IPS-20b (cell line): ENCODE measurements at regions not wholly inside any gene's neighbourhood (a gene's known extent, or its start where the extent isn't known, plus 50 kb on each side); places are given as distances from the start of the nearest gene placed in this dataset.
"Not testable (repeated sequence)": the region's sequence is repeated elsewhere in the genome, so short reads cannot be mapped to it uniquely, and the experiment has no call there.

Source experiments
- H3K27ac ChIP-seq: one replicate; pipeline ENCODE4 v1.5.1; 2013; ENCODE audit warnings: low read length
- H3K27me3 ChIP-seq: 2 replicates; pipeline ENCODE4 v1.6.1; 2013; ENCODE audit warnings: mild to moderate bottlenecking, low read length, inconsistent platforms; ENCODE audit not compliant: insufficient read depth
- H3K36me3 ChIP-seq: 2 replicates; pipeline ENCODE4 v1.6.1; 2013; ENCODE audit warnings: low read depth, mild to moderate bottlenecking, inconsistent platforms, low read length, moderate library complexity; ENCODE audit not compliant: insufficient read depth
- H3K4me1 ChIP-seq: 2 replicates; pipeline ENCODE4 v1.6.1; 2013; ENCODE audit warnings: mild to moderate bottlenecking, control low read depth, inconsistent platforms, low read length, moderate library complexity; ENCODE audit not compliant: insufficient read depth
- H3K4me3 ChIP-seq: 2 replicates; pipeline ENCODE4 v1.5.1; 2013; ENCODE audit warnings: mild to moderate bottlenecking, low read length, inconsistent platforms
- H3K9ac ChIP-seq: 2 replicates; pipeline ENCODE4 v1.6.1; 2013; ENCODE audit warnings: low read depth, mild to moderate bottlenecking, inconsistent platforms, low read length, moderate library complexity
- H3K9me3 ChIP-seq: 2 replicates; pipeline ENCODE4 v1.6.1; 2013; ENCODE audit warnings: mild to moderate bottlenecking, low read depth, low read length, inconsistent platforms; ENCODE audit not compliant: insufficient read depth

GRCh38 chr6:14472255-14472985, 354.8 kb downstream of the CD83 start:
- Histone ChIP-seq H3K9ac (no peak overlapping the region), H3K4me3 (no peak overlapping the region), H3K9me3 (no peaks in the 10 kb centered on the region; the same call in 1 of the 2 replicates), H3K4me1 (no peaks in the 10 kb centered on the region), H3K27ac (no peak overlapping the region), H3K27me3 (no peaks in the 10 kb centered on the region), H3K36me3 (no peaks in the 10 kb centered on the region)

DNA sequence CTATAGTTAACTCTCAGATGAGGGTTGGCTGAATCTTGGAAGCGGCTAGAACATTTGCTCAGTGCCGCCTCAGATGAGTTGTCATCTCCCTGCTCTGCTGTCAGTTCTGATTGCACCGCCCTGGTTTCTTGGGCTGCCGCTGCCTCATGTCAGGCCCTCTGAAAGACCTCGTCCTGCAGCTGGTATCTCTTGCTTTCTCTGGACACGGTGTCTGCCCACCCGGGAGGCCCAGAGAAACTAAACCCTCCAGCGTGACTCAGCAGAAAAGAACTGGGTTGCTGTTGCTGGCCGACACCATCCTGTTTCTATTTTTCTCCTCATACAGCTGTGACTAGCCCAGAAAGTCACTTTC, 355.4 kb downstream of the CD83 start:
- Histone ChIP-seq H3K9me3 (no peaks in the 10 kb centered on the region; the same call in 1 of the 2 replicates), H3K9ac (no peak overlapping the region), H3K27me3 (no peaks in the 10 kb centered on the region), H3K36me3 (no peaks in the 10 kb centered on the region), H3K4me1 (no peaks in the 10 kb centered on the region), H3K27ac (no peak overlapping the region), H3K4me3 (no peak overlapping the region)

- H3K4me3 ChIP-seq, result no peak overlapping the region
- no peaks in the 10 kb centered on the region for H3K4me1 ChIP-seq
- peaks cover 8% of the 10 kb centered on the region for H3K9me3 ChIP-seq
- no peak overlapping the region for H3K27ac ChIP-seq
- no peaks in the 10 kb centered on the region for H3K27me3 ChIP-seq
- no peaks in the 10 kb centered on the region for H3K36me3 ChIP-seq
- no peak overlapping the region for H3K9ac ChIP-seq
Observed at GRCh38 chr6:14474816-14475215, 357.2 kb downstream of the CD83 start.

DNA sequence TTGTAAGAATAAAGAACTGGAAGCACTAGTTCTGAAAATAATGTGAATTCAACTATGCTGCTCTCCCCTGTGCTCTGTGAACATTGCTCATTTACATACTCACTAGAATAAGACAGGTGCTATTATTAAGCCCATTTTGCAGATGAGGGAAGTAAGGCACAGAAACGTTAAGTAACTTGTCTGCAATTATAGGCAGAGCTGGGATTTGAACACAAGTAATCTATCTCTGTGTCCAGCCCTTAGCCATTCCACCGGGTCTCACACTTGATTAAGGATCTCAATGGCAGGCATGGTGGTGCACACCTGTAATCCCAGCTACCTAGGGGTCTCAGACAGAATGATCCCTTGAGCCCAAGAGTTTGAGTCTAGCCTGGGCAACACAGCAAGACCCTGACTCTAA, 357.7 kb downstream of the CD83 start:
- H3K36me3 ChIP-seq, result no peaks in the 10 kb centered on the region
- no peak overlapping the region for H3K9ac ChIP-seq
- no peaks in the 10 kb centered on the region for H3K27me3 ChIP-seq
- no peak overlapping the region for H3K27ac ChIP-seq
- peaks cover 11% of the 10 kb centered on the region for H3K9me3 ChIP-seq
- no peak overlapping the region for H3K4me3 ChIP-seq
- H3K4me1 ChIP-seq, result no peaks in the 10 kb centered on the region

- Histone ChIP-seq H3K36me3 (no peaks in the 10 kb centered on the region), H3K4me3 (no peak overlapping the region), H3K4me1 (no peaks in the 10 kb centered on the region), H3K9ac (no peak overlapping the region), H3K27ac (no peak overlapping the region), H3K9me3 (peaks cover 11% of the 10 kb centered on the region), H3K27me3 (no peaks in the 10 kb centered on the region)
Observed at GRCh38 chr6:14476793-14477531, 359.4 kb downstream of the CD83 start.

GRCh38 chr6:14477559-14477958, 360.0 kb downstream of the CD83 start:
- Histone ChIP-seq H3K9me3 (peaks cover 11% of the 10 kb centered on the region), H3K27ac (no peak overlapping the region), H3K36me3 (no peaks in the 10 kb centered on the region), H3K27me3 (no peaks in the 10 kb centered on the region), H3K9ac (no peak overlapping the region), H3K4me1 (no peaks in the 10 kb centered on the region), H3K4me3 (no peak overlapping the region)

- Histone ChIP-seq H3K36me3 (no peaks in the 10 kb centered on the region), H3K27me3 (no peaks in the 10 kb centered on the region), H3K9me3 (peaks cover 11% of the 10 kb centered on the region), H3K27ac (no peak overlapping the region), H3K4me1 (no peaks in the 10 kb centered on the region), H3K4me3 (no peak overlapping the region), H3K9ac (no peak overlapping the region)
Observed at GRCh38 chr6:14478381-14479225, 361.0 kb downstream of the CD83 start.

GRCh38 chr6:14481946-14482345, 364.4 kb downstream of the CD83 start:
- peaks cover 12% of the 10 kb centered on the region for H3K9me3 ChIP-seq
- not testable (repeated sequence) for H3K27me3 ChIP-seq, H3K36me3 ChIP-seq, H3K4me1 ChIP-seq, H3K9ac ChIP-seq, H3K4me3 ChIP-seq, H3K27ac ChIP-seq

GRCh38 chr6:14487625-14488024, 370.1 kb downstream of the CD83 start:
- Histone ChIP-seq H3K4me1 (no peaks in the 10 kb centered on the region), H3K4me3 (no peak overlapping the region), H3K27ac (no peak overlapping the region), H3K9me3 (peaks cover 15% of the 10 kb centered on the region; the same call in 1 of the 2 replicates), H3K36me3 (no peaks in the 10 kb centered on the region), H3K27me3 (no peaks in the 10 kb centered on the region), H3K9ac (no peak overlapping the region)

DNA sequence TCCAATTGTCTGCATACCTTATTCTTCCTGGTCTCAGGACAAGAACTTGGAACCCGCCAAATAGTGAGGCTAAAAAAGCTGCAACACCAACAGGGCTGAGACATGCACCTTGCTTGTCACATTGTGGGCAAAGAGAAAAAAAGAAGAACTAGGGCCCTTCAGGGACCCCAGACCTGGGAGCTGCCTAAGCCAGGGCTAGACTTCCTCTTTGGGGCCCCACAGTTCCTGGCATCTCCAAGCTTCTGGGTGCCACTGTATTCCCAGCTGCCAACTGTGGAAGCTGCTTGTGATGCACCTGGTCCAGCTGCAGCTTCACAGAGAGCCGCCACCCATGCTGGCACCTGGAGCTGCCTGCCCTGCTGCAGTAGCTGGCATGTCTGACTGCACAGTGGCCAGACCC, 370.6 kb downstream of the CD83 start:
- Histone ChIP-seq H3K4me3 (no peak overlapping the region), H3K9me3 (peaks cover 15% of the 10 kb centered on the region; the same call in 1 of the 2 replicates), H3K36me3 (no peaks in the 10 kb centered on the region), H3K9ac (no peak overlapping the region), H3K27me3 (no peaks in the 10 kb centered on the region), H3K27ac (no peak overlapping the region), H3K4me1 (no peaks in the 10 kb centered on the region)

DNA sequence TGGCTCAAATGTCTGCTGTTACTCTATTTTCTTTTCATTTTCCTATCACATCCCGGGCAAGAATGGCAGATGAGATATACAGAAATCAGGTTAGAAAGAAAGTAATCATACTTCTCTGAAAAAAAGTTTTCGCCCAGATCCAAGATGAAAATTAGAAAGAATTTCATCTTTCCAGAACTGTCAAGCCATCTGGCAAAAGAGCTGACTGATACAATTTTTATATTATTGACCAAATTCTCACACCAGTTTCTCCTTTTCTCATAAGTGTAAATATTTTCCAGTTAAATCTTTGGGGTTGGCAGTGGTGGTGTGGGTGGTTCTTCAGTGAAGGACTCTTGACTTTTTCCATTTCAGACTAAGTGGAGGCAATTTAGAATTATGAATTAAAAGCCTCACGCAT, 371.9 kb downstream of the CD83 start:
- H3K9ac ChIP-seq, result no peak overlapping the region
- H3K36me3 ChIP-seq, result no peaks in the 10 kb centered on the region
- no peak overlapping the region for H3K27ac ChIP-seq
- no peaks in the 10 kb centered on the region for H3K27me3 ChIP-seq
- peaks cover 15% of the 10 kb centered on the region; the same call in 1 of the 2 replicates for H3K9me3 ChIP-seq
- no peak overlapping the region for H3K4me3 ChIP-seq
- no peaks in the 10 kb centered on the region for H3K4me1 ChIP-seq
